CD14-positive monocyte (primary cell): ENCODE measurements at regions not wholly inside any gene's neighbourhood (a gene's known extent, or its start where the extent isn't known, plus 50 kb on each side); places are given as distances from the start of the nearest gene placed in this dataset.

ENCODE experiments used
- DNase-seq, 3 donors: peaks; one replicate each; pipeline ENCODE4 v3.0.0-alpha.2; 2011 to 2022
- H2AFZ ChIP-seq: 2 replicates; pipeline ENCODE4 v1.6.0; 2012; ENCODE audit warnings: mild to moderate bottlenecking, low read depth, low read length, inconsistent platforms; ENCODE audit not compliant: insufficient read depth, poor library complexity, severe bottlenecking
- H3K27ac ChIP-seq, 2 donors: 1 replicate in 1 of 2; 2 replicates in 1 of 2; pipeline ENCODE4 v1.5.1; 2012 to 2013; ENCODE audit warnings: low read length in 2 of 2, control low read depth in 1 of 2, inconsistent platforms in 1 of 2, low read depth in 1 of 2, mild to moderate bottlenecking in 1 of 2
- H3K27me3 ChIP-seq, 2 donors: one replicate each; pipeline versions ENCODE4 v1.6.0 to v1.6.1; 2011 to 2013; ENCODE audit warnings: low read length in 2 of 2; ENCODE audit not compliant: control insufficient read depth in 2 of 2, insufficient read depth in 2 of 2
- H3K36me3 ChIP-seq, 2 donors: replicated peaks in 1 of 2; 1 replicate in 1 of 2; 2 replicates in 1 of 2; pipeline versions ENCODE4 v1.5.1 to v1.6.1; 2012 to 2013; ENCODE audit warnings: low read length in 2 of 2, control low read depth in 1 of 2, inconsistent platforms in 1 of 2, mild to moderate bottlenecking in 1 of 2; ENCODE audit not compliant: insufficient read depth in 2 of 2, control insufficient read depth in 1 of 2
- H3K4me1 ChIP-seq, 2 donors: 1 replicate in 1 of 2; 2 replicates in 1 of 2; pipeline versions ENCODE4 v1.5.1 to v1.6.1; 2012 to 2013; ENCODE audit warnings: low read length in 2 of 2, control low read depth in 1 of 2, inconsistent platforms in 1 of 2, mild to moderate bottlenecking in 1 of 2, moderate library complexity in 1 of 2; ENCODE audit not compliant: insufficient read depth in 2 of 2, control insufficient read depth in 1 of 2
- H3K4me2 ChIP-seq: replicated peaks from 2 replicates; pipeline ENCODE3; 2012; ENCODE audit warnings: low read length, moderate library complexity, mild to moderate bottlenecking; ENCODE audit not compliant: poor library complexity, severe bottlenecking; ENCODE audit errors: extremely low read depth
- H3K4me3 ChIP-seq, 3 experiments: fragments of 200-600 bp in 1 of 3; sonication (generic) in 1 of 3; replicated peaks in 1 of 3; 1 replicate in 2 of 3; 2 replicates in 1 of 3; pipeline ENCODE4 v1.5.1; 2011 to 2013; ENCODE audit warnings: low read length in 3 of 3, mild to moderate bottlenecking in 3 of 3, control low read depth in 2 of 3, low read depth in 2 of 3, inconsistent platforms in 1 of 3, moderate library complexity in 1 of 3
- H3K79me2 ChIP-seq: 2 replicates; pipeline ENCODE4 v1.6.0; 2012; ENCODE audit warnings: mild to moderate bottlenecking, control low read depth, inconsistent platforms, low read length, moderate library complexity; ENCODE audit not compliant: insufficient read depth
- H3K9ac ChIP-seq: 2 replicates; pipeline ENCODE4 v1.6.0; 2017; ENCODE audit warnings: low read length, mild to moderate bottlenecking; ENCODE audit not compliant: insufficient read depth, poor library complexity, severe bottlenecking
- H3K9me3 ChIP-seq, 2 donors: replicated peaks in 1 of 2; 1 replicate in 1 of 2; 2 replicates in 1 of 2; pipeline versions ENCODE4 v1.5.1 to v1.6.1; 2012 to 2013; ENCODE audit warnings: low read length in 2 of 2, control low read depth in 1 of 2; ENCODE audit not compliant: control insufficient read depth in 1 of 2, insufficient read depth in 1 of 2
- H4K20me1 ChIP-seq: 2 replicates; pipeline ENCODE4 v1.6.0; 2012; ENCODE audit warnings: mild to moderate bottlenecking, low read length, control low read depth, moderate library complexity; ENCODE audit not compliant: insufficient read depth
- H3K27ac Mint-ChIP-seq, 7 donors: one replicate each; pipeline ENCODE4 v1.8.0; 2020; ENCODE audit warnings: mild to moderate bottlenecking in 7 of 7, mixed read lengths in 7 of 7, moderate library complexity in 6 of 7, inconsistent platforms in 2 of 7
- H3K27me3 Mint-ChIP-seq, 3 donors: one replicate each; pipeline ENCODE4 v1.8.0; 2021 to 2022; ENCODE audit warnings: low read depth in 3 of 3, mild to moderate bottlenecking in 3 of 3, mixed read lengths in 3 of 3, moderate library complexity in 3 of 3, inconsistent platforms in 1 of 3
- H3K36me3 Mint-ChIP-seq, 2 donors: one replicate each; pipeline ENCODE4 v1.8.0; 2020; ENCODE audit warnings: mixed read lengths in 2 of 2, inconsistent platforms in 1 of 2, mild to moderate bottlenecking in 1 of 2
- H3K4me1 Mint-ChIP-seq: one replicate; pipeline ENCODE4 v1.8.0; 2020; ENCODE audit warnings: mild to moderate bottlenecking, mixed read lengths
- H3K4me3 Mint-ChIP-seq, 2 donors: one replicate each; pipeline ENCODE4 v1.8.0; 2020; ENCODE audit warnings: mild to moderate bottlenecking in 2 of 2, mixed read lengths in 2 of 2, moderate library complexity in 1 of 2
- H3K9me3 Mint-ChIP-seq, 7 donors: one replicate each; pipeline ENCODE4 v1.8.0; 2020 to 2022; ENCODE audit warnings: mixed read lengths in 7 of 7, mild to moderate bottlenecking in 6 of 7, moderate library complexity in 6 of 7, inconsistent platforms in 2 of 7
- CTCF ChIP-seq: fragments of 200-600 bp; IDR thresholded peaks from one replicate; pipeline ENCODE4 v1.8.0; 2022; ENCODE audit warnings: antibody characterized with exemption, mild to moderate bottlenecking
- WGBS: methylation state at CpG from one replicate; pipeline ENCODE4 v1.1.5; 2013; ENCODE audit warnings: missing lambda C conversion rate; ENCODE audit not compliant: insufficient coverage; 5-methylcytosine and 5-hydroxymethylcytosine counted together
- intact Hi-C, 2 donors: fragments of 100-400 bp; cut with micrococcal nuclease; formaldehyde crosslinking; loops; one replicate each; pipeline versions ENCODE4 v1.15.0 to v1.15.1; 2023

- H3K4me1 ChIP-seq, result no peaks in the 10 kb centered on the region
- no peak overlapping the region for H3K4me3 ChIP-seq
- no peaks in the 10 kb centered on the region for H3K79me2 ChIP-seq
- intact Hi-C loops, result no loop called here
- no peak overlapping the region for H3K4me2 ChIP-seq
- H3K27me3 Mint-ChIP-seq, result peaks cover 0 to 1% (median 0%) of the 10 kb centered on the region in 3 donors
- H3K27ac Mint-ChIP-seq, result no peak overlapping the region
- no peak overlapping the region for H2AFZ ChIP-seq
- 73% methylated on average over 4 of the region's 4 CpGs for WGBS
- H3K9ac ChIP-seq, result no peak overlapping the region
- H3K4me1 Mint-ChIP-seq, result no peaks in the 10 kb centered on the region
- TF ChIP-seq CTCF, result no peak
- no peaks in the 10 kb centered on the region for H3K27me3 ChIP-seq
- DNase-seq, result no peak
- H3K4me3 Mint-ChIP-seq, result no peak overlapping the region
- no peaks in the 10 kb centered on the region for H3K36me3 ChIP-seq
- no peaks in the 10 kb centered on the region for H4K20me1 ChIP-seq
- no peak overlapping the region for H3K27ac ChIP-seq
- H3K9me3 Mint-ChIP-seq, result peaks cover 0 to 5% (median 2%) of the 10 kb centered on the region in 7 donors
- H3K36me3 Mint-ChIP-seq, result no peaks in the 10 kb centered on the region
- H3K9me3 ChIP-seq, result no peaks in the 10 kb centered on the region
Measured at GRCh38 chr1:214918745-214919144, 163.8 kb upstream of the KCNK2 start.

GRCh38 chr1:214920337-214920736 is 162.2 kb upstream of the KCNK2 start:
- DNase-seq, result no peak
- H3K9me3 ChIP-seq, result no peaks in the 10 kb centered on the region
- no peak overlapping the region for H3K4me3 ChIP-seq
- no peak overlapping the region for H2AFZ ChIP-seq
- H4K20me1 ChIP-seq, result no peaks in the 10 kb centered on the region
- H3K36me3 ChIP-seq, result no peaks in the 10 kb centered on the region
- no peak overlapping the region for H3K4me2 ChIP-seq
- TF ChIP-seq CTCF, result no peak
- H3K36me3 Mint-ChIP-seq, result no peaks in the 10 kb centered on the region
- no peaks in the 10 kb centered on the region for H3K4me1 Mint-ChIP-seq
- H3K79me2 ChIP-seq, result no peaks in the 10 kb centered on the region
- H3K9me3 Mint-ChIP-seq, result peaks cover 0 to 4% (median 2%) of the 10 kb centered on the region in 7 donors
- no peak overlapping the region for H3K27ac ChIP-seq
- no peak overlapping the region for H3K9ac ChIP-seq
- H3K4me1 ChIP-seq, result no peaks in the 10 kb centered on the region
- no peak overlapping the region for H3K4me3 Mint-ChIP-seq
- WGBS, result 0% methylated on average over 1 of the region's 2 CpGs
- no peak overlapping the region for H3K27ac Mint-ChIP-seq
- no peaks in the 10 kb centered on the region for H3K27me3 ChIP-seq
- intact Hi-C loops, result no loop called here
- H3K27me3 Mint-ChIP-seq, result no peaks in the 10 kb centered on the region
